HepG2 (cell line): ENCODE measurements at regions not wholly inside any gene's neighbourhood (a gene's known extent, or its start where the extent isn't known, plus 50 kb on each side); places are given as distances from the start of the nearest gene placed in this dataset.

ENCODE experiments used
- NR2F2 ChIP-seq: IDR thresholded peaks from 2 replicates; pipeline ENCODE4 v1.6.1; 2012; ENCODE audit warnings: low read depth, inconsistent platforms, borderline replicate concordance
- ZNF563 ChIP-seq: sonication (generic); formaldehyde crosslinking; IDR thresholded peaks from 2 replicates; pipeline ENCODE4 v1.8.0; 2022; ENCODE audit warnings: mild to moderate bottlenecking, moderate library complexity, missing genetic modification reagents

- TF ChIP-seq NR2F2 (no peak), ZNF563 (CRISPR knock-in tag) (no peak)
Observed at GRCh38 chr6:112433457-112433856, 86.3 kb downstream of the RFPL4B start.
